ENCODE measurements at regions not wholly inside any gene's neighbourhood (a gene's known extent, or its start where the extent isn't known, plus 50 kb on each side); places are given as distances from the start of the nearest gene placed in this dataset.

DNA sequence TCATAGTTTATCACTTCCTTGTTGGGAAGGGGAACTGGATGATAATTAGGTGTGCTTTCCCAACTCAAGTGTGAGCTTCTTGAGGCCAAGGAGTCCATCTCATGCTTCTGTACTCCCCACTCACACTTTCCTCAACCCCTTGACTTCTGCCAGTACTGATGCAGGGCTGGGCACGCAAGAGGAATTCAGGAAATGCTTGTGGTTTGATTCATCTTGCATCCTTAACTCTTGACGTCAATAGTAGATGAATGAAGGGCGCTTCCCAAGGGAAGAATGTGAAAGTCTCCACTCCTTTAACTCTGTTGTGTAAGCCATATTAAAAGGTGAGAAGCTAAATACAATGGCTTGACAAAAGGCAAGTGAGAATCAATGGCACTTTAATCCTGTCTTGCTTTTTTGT is 101.8 kb downstream of the AGTR2 start:
- TF ChIP-seq, protein P1, sequence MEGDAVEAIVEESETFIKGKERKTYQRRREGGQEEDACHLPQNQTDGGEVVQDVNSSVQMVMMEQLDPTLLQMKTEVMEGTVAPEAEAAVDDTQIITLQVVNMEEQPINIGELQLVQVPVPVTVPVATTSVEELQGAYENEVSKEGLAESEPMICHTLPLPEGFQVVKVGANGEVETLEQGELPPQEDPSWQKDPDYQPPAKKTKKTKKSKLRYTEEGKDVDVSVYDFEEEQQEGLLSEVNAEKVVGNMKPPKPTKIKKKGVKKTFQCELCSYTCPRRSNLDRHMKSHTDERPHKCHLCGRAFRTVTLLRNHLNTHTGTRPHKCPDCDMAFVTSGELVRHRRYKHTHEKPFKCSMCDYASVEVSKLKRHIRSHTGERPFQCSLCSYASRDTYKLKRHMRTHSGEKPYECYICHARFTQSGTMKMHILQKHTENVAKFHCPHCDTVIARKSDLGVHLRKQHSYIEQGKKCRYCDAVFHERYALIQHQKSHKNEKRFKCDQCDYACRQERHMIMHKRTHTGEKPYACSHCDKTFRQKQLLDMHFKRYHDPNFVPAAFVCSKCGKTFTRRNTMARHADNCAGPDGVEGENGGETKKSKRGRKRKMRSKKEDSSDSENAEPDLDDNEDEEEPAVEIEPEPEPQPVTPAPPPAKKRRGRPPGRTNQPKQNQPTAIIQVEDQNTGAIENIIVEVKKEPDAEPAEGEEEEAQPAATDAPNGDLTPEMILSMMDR (IDR thresholded peaks at IDR 0.05; ENCODE audit: insufficient read depth, low read depth, low read length) = no peak
- no peak for TF ChIP-seq EZH2 (IDR thresholded peaks at IDR 0.05; ENCODE audit: insufficient read depth, low read length)

Measured in astrocyte (in vitro differentiated cells and primary cell).